ENCODE measurements at regions not wholly inside any gene's neighbourhood (a gene's known extent, or its start where the extent isn't known, plus 50 kb on each side); places are given as distances from the start of the nearest gene placed in this dataset.

DNA sequence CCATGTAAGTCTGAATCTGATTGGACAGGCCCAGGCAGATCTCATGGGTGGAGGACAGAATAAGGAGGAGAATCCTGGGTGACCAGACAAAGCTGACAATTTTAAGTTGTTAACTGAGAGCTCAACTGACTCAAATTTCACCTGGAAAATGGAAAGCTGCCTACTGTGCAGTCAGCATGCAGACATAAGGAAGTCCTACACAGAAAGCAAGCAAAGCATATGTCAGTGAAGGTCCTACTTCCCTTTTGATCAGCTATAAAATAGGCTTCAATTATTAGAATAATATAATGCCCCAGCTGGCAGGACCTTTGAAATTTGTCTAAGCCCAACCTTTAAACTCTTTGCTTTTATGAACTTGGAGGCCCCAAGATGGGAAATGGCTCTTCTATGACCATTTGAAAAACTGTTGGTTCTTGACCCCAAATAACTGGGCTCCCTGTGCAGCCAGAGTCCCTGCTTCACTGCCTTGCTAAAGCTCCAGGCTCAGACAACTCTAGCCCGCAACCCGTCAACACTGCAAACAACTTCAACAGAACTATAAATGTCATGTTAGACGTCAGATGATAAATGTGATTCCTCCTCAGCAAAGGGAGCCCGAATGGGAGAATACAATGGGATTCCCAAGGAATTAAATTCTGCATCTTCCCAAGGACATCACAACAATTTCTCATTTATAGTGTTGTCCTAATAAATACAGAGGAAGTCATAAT, 118.9 kb upstream of the ADRA1B start:
- TF ChIP-seq, protein P1, sequence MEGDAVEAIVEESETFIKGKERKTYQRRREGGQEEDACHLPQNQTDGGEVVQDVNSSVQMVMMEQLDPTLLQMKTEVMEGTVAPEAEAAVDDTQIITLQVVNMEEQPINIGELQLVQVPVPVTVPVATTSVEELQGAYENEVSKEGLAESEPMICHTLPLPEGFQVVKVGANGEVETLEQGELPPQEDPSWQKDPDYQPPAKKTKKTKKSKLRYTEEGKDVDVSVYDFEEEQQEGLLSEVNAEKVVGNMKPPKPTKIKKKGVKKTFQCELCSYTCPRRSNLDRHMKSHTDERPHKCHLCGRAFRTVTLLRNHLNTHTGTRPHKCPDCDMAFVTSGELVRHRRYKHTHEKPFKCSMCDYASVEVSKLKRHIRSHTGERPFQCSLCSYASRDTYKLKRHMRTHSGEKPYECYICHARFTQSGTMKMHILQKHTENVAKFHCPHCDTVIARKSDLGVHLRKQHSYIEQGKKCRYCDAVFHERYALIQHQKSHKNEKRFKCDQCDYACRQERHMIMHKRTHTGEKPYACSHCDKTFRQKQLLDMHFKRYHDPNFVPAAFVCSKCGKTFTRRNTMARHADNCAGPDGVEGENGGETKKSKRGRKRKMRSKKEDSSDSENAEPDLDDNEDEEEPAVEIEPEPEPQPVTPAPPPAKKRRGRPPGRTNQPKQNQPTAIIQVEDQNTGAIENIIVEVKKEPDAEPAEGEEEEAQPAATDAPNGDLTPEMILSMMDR (IDR thresholded peaks at IDR 0.05) = no peak
- no peak for TF ChIP-seq POLR2A (IDR thresholded peaks at IDR 0.05)

Data from gastroesophageal sphincter (tissue), 3 donors.